ENCODE measurements at regions not wholly inside any gene's neighbourhood (a gene's known extent, or its start where the extent isn't known, plus 50 kb on each side); places are given as distances from the start of the nearest gene placed in this dataset.

DNA sequence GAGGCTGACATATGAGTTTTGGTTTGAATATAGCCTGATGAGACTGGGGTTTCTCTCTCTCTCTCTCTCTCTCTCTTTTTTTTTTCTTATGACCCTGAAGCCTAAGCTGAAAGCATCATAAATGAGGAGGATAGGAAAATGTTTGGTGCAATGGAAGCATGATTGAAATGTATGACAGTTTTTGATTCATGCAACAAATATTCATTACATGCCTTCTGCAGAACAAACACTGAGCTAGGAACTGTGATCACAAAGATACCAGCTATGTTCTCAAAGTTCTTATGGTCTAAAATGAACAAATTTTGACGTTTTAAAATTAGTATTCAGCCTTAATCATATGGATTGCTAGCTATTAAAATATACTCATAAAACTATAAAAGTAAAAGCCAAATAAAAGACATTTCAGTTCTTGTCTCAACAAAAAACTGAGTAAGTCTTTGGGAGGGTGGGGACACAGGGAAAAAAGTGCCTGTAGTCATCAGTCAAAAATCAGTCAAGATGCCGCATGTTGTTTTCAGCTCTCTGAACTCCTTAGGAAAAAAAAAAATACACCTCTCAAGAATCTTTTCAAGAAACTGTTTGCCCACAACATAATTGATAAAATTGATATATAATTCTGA lies 57.2 kb downstream of the NKX6-1 start:
- no peak for DNase-seq (ENCODE audit: low spot score)

DNA sequence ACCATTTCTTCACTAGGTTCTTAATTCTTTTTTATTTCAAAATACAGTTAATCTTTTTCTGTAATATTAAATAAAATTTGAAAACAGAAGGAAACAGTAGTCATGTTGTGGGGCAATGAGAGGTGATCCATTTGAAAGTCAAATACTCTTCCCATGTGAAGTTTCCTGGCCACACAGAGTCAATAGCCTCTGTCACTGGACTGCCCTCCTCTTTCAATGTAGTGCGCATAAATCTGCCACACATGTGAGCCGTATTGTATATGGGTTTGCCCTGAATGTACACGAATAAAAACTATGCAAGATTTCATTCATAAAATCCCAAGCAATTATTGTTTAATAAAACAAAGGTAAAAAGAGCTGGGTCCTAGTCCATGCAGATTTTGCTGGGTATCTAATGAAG lies 59.1 kb downstream of the NKX6-1 start:
- DNase-seq (ENCODE audit: low spot score), result no peak

DNA sequence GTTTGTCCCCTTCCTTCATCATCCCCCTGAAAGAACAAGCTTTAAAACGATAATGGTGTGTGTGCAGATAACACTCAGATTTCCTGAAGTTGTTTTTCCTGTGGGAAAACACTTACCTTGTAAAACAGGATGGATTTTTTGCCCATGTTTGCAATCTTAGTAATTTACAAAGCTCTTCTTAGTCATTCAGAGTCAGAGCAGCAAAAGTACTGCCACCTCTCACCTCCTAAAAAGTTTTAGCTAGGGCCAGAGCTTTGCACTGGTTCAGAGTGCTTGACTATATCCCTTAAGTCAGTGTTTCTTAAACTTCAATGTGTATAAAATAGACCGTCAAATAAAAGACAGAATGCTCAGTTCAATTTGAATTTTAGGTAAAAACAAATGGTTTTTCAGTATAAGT lies 62.3 kb downstream of the NKX6-1 start:
- DNase-seq (ENCODE audit: low spot score), result no peak

DNA sequence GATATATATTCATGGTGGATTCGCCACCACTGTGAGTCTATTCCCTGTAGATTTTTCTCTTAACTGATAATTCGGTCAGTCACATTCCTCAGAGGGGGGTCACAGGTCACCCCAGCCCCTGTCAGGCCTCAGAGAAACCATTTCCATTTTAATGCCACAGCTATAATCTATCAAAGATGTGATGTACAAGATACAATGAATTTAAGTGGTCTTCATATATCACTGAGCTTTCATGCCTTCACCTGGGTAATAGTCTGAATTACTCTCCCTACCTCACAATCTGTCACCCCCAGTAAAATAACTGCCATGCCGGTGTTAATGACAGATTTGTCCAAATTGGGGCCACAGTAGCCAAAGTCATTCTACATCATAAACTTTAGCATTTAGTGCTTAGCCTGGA lies 64.7 kb downstream of the NKX6-1 start:
- DNase-seq (ENCODE audit: low spot score), result no peak

DNA sequence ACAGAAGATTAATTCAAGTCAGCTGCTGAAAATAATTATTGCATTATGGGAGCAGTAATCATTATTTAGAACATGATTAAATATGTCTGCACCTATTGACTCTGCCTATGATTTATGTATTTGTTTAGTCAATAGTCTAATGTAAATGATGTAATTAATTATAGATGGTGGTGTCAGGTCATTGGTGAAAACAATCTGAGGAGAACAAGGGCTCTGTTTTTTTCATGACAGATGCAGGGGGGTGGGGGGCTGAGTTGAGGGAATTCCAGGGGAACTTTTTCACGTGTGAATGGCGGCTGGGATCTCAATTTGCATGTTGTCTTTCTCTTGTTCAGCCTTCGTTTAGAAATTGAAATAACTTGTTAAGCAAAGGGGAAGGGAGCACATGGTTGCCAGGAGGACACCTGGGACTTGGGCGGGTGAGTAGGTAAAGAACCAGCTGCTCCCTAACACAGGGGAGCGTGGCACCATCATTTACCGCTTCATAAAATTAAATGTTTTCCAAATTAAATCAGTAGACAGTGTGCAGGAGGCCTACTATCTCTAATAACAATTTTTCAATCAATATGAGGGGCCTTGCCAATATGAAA lies 65.4 kb downstream of the NKX6-1 start:
- DNase-seq (ENCODE audit: low spot score), result no peak

DNA sequence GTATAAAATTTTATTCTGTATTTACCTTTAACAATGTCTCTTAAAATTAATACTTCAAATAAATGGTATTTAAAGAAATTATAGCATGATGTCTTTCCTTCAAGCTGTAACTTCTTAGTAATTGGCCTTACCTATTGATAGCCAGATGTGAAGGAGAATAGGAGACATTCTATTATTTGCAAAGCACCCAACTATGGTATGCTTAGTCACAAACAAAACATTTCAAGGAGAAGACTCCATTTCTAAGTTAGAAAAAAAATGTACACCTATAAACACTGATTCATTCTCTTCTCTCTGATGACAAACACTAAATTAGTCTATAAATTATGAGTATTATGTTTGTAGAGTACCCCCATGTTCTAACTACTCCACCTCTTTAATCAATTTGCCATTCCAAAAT lies 66.4 kb downstream of the NKX6-1 start:
- DNase-seq (ENCODE audit: low spot score), result no peak

DNA sequence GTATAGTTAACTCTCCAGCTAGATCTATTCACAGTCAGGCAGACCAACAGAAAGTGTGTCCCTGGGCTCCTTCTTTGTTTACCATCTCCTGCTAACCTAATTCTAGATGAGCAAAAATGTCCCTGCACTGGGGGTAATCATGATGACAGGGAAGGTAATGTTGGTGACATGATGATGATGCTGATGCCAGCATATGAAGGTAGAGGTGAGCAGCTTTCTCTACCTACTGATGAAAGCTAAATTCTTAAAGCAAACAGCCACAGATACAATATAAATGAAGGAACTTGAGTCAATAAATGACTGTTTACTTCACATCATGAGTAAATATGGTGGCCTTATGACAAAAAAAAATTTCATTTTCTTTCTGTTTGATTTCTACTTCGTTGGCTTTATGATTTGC lies 78.5 kb downstream of the NKX6-1 start:
- DNase-seq (ENCODE audit: low spot score), result no peak

DNA sequence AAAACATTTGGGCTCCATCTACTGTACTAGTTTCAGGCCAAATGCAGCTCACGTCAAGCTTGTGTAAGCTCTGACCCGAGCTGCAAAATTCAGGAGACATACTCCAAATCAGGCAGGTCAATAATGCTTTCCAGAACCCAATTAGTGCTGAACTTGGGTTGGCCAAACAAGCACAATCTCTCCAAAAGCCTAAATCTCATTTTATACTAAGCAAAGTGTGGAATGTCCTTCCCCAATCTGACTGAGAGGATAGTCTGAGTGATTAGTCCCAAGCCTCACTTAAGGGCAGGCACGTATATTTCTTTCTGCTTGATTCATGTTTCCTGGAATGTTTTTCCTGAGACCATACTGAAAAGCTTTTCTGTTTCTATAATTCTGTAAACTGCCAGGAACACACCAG lies 79.9 kb downstream of the NKX6-1 start:
- DNase-seq (ENCODE audit: low spot score), result no peak

DNA sequence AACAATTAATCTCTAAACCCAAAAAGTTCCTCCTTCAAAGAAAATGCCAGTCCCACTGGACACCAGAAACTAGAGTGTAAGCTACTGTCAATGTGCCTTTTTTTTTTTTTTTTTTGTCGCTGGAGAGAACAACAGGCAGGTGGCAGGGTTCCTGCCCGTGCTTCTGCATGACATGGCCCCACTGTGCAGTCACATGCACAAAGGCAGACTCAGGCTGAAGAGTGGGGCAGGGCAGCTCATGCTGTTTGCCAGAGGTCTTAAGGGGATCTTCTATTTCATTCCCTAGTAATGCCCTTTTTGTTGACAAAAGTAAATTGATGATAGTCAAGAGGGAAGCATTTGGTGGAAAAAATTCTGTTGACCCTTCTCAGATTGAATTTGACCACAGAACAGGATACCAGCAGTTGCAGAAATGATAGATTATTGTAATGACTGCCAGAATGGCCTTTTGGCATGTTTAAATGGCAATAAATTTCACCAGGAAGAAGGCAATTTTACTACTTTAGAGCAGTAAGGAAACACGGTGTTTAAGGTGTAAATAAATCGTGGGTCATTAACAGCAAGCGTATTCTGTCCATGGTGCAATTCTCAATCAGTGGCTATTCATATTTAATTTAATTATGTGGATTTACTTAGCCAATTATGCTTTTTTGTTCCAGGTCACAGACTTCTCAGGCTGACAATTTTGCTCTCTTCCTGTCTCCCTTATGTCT lies 80.9 kb downstream of the NKX6-1 start:
- DNase-seq (ENCODE audit: low spot score), result no peak

DNA sequence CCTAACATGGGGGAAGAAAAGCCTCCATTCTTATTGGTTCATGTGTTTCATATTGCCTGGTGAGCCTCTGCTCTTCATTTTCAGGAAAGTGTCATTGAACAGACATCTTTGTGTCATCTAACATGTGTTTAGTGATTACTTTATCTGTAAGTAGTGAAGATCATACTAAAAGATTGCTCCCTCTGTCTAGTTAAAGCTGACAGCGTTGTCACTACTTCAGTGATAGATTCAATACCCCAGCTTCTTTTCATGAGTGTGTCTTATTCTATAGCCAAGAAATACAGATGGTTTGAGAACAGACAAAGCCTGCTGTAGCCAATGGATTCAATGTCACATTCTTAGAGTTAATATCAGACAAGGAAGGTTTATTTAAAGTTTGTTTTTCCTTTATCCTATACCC lies 85.1 kb downstream of the NKX6-1 start:
- DNase-seq (ENCODE audit: low spot score), result no peak

DNA sequence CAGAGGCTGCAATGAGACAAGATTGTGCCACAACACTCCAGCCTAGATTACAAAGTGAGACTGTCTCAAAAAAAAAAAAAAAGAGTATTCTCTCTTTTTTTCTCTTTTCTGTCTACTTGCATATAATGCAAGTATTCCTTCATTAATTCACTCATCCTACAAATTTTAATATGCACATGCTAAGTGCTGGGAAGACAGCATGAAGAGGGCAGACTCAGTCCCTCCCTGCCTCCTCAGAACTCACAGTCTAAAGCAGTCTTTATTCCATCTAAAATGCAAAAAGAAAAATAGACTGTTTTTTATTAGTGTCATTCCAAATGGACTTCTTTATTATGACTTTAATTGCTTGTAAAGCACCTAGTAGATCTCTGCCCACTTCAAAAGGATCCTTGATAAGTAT lies 85.6 kb downstream of the NKX6-1 start:
- DNase-seq (ENCODE audit: low spot score), result no peak

DNA sequence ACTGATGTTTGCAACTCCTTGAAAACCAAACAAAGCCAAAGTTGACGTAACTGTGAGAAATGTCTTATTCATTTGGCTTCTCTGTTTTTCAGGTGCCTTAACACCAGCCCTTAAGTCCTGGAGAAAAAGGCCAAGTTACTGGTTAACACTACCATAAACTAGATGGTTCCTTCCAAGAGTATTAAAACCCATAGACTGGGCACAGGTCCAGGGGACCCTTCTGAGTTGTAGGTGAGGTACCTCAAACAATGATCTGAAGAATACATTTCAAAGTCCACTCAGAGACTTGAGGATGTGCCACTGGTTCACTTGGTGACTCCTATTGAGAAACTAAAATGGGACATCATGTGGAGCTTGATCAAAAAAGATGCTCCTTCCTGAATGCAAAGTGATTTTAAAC lies 87.0 kb downstream of the NKX6-1 start:
- DNase-seq (ENCODE audit: low spot score), result no peak

DNA sequence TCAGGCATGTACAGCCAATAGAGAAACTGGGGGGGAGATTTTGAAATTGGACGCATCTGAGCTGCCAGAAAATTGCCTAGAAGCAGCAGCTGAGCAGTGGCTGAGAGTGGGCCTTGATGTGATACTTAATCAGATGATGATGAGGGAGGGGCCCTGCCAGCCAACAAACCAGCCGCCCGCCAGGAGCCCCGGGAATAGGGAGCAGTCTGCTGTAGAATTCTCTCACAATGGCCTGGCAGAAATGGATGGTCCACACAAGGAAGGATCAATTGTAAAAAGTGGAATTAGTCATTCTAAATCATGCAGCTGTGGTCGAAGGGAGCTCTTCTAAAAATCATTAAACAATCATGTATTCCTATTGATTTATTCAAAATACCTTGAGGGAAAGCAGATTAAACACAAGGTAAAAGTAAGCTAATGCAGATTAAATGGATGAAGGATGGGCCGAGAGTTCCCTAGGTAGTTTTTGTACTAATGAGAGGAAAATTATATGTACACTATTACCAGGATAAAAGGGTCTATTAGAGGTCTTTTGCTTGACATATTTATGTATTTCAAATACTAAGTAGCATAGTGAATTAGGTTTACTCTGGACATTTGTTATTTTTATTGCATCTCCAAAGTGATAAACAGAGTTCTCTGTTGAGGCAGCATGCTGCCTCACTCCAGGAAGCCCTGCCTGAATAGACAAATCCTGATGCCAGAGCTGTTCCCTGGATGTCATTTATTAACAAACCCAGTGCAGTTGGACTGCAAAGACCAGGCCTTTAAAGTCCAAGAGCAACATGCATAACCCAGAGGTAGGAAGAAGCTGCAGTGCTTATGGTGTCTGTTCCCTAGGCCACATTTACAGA lies 91.3 kb downstream of the NKX6-1 start:
- no peak for DNase-seq (ENCODE audit: low spot score)

DNA sequence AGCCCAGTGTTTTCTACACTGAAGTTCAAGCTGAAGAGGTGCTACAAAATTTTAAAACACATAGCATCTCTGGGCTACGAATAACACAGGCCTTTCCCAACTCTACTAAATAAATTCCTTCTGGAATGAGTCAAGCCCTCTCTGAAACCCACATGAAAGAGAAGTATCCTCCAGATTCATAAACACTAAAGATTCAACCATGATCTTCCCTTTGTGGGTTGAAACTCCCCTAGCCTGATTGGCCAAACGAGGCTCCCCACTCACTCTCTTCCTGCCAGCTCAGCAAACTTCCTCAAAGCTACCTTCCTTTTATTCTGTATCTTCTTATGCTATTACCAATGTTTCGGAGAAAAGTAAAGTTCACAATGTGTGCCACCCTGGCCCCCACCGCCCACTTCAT lies 95.4 kb downstream of the NKX6-1 start:
- no peak for DNase-seq (ENCODE audit: low spot score)

DNA sequence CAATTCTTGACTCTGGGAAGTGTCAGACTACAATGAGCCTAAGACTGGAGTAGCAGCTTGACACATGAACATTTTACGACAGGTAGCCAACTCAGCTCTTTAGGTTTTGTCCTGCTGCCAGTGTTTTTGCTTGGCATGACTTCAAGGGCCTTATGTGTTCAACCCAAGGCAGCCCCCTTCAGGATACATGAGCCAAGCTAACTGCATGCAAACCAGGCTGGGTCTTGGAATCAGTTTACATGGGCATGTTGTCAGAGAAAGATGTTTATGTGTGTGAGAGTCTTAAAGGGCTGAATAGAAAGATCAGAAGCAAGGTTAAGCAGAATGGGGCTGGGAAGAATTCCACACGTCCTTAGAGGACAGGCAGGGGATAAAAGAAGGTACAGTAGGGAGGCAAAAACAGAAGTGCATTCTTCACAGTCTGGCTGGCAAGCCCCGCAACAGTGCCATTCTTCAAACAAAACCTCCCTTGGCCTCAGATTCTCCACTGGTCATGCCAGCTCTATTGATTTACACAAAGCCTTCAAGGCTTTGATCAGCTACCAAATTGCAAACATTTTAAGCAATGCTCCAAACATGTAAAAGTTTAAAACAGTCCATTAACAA lies 97.3 kb downstream of the NKX6-1 start:
- no peak for DNase-seq (ENCODE audit: low spot score)

DNA sequence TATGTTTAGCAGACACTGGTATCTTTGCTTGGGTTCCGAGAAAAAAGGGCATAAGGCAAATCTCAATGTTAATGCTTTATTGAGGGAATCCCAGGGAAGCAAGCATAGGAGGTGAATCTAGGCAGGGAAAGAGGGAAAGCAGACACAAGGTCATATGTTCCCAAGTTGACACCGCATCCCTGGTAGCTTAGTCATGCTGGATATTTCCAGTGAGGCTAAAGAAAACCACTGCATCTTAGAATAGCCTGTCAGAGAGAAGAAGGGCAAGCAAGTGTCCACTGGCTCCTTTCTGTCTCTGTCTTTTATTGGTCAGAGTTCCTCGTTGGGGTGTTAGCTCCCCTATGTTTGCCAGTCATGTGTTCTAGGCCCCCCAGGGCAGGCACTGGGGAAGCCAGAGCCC lies 104.7 kb downstream of the NKX6-1 start:
- no peak for DNase-seq (ENCODE audit: low spot score)

DNA sequence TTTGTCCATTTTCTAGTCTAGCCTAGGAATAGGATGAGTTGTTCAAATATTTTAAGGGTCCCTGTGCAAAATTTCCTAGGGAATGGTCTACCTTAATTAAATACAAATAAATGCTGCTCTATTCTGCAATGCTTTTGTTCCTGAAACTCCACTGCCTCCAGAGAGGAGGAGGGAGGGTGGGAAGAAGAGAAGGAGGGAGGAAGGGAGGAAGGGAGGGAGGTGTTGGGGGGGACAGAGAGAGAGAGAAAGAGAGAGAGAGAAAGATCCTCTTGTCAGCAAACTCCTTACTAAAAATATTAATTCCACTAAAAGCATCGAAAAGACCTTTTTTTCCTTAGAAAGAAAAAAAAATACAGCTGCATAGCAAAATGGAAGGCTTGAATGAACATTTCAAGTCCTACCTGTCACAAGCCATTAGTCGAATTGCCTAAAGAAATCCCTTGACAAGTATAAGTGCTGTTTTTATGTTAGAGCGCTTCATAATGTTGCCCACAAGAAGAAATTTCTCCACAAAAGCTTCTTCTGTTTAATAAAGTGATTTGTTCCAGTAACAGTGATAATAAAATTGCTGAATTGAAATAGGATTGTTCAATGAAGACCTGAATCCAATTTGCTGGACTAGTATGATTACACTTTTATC lies 106.0 kb downstream of the NKX6-1 start:
- no peak for DNase-seq (ENCODE audit: low spot score)

DNA sequence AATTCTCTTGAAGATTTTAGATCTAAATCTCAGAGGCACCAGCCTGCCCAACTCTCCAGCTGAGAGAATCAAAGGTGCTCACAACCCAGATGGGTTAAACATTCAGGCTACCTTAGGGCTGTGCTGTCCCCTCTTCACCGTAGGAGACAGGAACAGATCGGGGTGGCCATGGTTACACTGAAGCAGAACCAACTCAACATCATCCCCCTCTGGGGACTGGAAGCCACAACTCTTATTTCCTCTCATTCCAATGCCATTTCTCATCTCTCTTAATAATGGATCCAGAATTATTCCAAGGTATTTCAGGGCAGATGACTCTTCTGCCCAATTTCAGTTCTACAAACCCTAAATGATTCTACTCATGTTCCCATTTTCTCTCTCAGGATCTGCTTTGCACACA lies 109.7 kb downstream of the NKX6-1 start:
- no peak for DNase-seq (ENCODE audit: low spot score)

DNA sequence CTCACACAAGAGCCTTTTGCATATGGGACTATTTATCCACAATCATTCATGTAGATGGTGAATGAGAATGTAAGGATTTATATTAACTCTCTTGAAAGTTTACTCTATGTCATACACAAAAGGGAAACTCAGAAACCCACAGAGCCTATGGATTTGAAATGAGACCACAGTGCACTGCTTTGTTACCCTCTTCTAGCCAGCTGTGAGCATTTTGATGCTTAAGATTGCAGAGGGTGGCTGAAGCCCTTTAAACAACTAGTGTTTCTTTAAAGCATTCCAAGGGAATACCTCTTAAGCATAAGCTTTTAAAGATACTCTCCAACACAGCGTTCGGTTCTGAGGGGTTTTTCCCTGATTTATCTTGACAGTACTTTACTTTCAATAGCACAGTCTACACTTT lies 113.9 kb downstream of the NKX6-1 start:
- DNase-seq (ENCODE audit: low spot score), result no peak

DNA sequence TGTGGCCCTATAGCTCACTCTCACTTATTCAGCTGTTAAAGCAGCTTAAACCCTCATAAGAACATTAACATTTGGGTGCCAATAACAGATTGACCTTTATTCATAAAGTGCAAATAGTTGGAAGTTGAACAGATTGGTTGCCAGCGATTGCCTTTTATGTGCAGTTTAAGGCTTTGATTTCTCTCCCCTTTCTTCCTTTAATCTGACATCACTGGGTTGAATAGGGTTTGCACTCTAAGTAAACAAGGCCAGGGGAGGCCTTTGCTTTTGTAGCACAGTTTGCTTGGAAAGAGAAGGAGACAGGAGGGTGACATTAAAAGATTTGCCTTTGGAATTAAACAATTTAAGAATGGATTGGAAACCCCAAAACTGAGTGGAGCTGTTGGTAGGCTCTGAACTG lies 114.3 kb downstream of the NKX6-1 start:
- DNase-seq (ENCODE audit: low spot score), result no peak

DNA sequence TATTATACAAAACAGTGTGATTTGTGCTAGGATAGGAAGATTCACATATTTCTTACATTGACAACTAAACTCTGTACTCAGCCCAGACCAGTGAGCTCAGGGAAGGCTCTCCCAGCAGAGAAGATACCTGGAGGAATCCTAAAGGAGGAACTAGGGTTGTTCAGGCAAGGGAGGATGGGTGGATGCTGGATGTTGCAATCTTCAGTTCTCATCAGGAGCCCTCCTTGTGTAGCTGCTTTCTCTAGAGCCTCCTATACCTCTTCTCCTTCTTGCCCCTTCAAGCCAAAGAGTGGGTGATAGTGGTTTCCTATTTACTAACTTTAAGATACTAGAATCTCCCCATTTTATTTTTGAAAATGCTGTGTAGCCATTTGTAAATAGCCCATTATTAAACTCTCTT lies 117.3 kb downstream of the NKX6-1 start:
- no peak for DNase-seq (ENCODE audit: low spot score)
